NCI-H2227 treated with DMSO at 0.1 percent for 48 hours (cell line): ENCODE measurements at regions not wholly inside any gene's neighbourhood (a gene's known extent, or its start where the extent isn't known, plus 50 kb on each side); places are given as distances from the start of the nearest gene placed in this dataset.

Experiments
- DNase-seq: peaks from one replicate; lab custom pipeline; 2025; lab: John Stamatoyannopoulos, UW

DNA sequence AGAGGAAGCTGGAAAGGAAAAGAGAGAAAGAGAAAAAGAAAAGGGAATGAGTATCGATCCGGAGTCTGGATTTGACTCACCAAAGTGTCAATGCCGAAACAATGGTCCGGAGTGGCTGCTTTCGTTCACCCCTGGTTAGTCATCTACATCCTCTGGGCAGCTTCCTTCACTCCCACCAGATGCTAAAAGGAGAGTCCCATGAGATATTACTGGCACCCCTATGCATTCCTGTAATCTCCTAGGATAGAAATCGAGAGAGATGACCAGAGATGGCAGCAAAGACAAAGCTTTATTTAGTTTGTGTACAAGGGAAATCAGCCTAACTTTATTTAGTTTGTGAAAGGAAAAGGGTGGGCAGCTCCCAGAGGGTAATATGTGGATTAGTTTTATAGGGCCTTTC lies 622.2 kb downstream of the ZPLD1 start:
- DNase-seq: no peak

- DNase-seq: no peak
Observed at GRCh38 chr3:103057487-103057886, 622.7 kb downstream of the ZPLD1 start.

DNA sequence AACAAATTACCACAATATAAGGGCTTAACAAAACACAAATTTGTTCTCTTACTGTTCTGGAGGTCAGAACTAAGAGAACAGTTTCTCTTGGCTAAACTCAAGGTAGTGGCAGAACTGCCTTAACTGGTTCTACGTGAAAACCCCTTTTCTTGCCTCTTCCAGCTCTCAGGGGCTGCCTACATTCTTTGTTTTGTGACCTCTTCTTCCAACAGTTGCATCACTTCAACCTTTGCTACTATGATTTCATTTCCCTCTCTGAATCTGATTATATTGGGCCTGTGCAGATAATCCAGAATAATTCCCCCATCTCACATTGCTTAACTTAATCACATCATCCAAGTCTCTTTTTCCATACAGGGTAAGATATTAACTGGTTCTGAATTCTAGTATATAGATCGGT lies 624.6 kb downstream of the ZPLD1 start:
- DNase-seq: no peak

DNA sequence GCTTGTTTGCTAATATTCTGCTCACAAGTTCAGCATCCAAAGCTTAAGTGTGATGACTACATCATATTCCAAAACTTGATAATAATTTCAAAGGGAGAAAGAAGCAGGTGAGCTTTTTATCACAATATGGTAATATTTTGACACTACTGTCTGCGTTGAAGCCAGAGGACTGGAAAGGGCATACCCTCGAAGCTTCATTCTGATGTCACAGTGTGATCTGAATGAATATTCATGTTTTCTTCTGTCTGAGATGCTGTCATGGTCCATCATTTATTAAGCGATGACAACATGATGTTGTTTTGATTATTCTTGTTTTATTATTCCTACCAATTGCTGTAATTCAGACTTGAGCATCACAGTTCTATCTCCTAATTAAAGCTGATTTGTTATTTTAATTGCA lies 625.4 kb downstream of the ZPLD1 start:
- DNase-seq: no peak

DNA sequence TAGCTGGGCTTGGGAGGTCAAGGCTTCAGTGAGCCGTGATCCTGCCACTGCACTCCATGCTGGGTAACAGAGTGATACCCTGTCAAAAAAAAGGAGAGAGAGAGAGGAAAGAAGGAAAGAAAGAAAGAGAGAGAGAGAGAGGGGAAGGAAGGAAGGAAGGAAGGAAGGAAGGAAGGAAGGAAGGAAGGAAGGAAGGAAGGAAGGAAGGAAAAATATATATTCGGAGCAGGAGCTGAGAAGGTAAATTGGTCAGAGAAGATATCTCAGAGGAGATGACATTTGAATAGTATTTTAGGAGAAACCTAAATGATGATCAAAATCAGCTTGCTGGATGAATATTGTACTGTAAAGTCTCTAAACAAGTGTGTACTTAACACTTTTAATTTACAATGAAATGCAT lies 633.1 kb downstream of the ZPLD1 start:
- DNase-seq: no peak

- DNase-seq: no peak
Observed at GRCh38 chr3:103075282-103075681, 640.5 kb downstream of the ZPLD1 start.

DNA sequence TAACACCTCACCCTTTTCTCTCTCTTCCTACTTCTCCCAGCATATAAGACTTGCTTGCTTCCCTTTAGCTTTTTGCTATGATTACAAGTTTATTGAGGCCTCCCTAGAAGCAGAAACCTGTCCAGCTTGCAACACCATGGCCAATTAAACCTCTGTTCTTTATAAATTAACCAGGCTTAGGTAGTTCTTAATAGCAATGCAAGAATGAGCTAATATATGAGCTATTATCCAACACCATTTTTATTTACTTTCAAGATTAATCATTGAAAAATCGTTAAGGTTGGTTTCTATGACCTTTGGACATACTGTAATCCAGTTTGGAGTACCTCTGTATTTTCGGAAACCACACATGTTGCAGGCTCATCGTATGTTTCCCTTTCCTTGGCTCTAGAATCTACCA lies 643.1 kb downstream of the ZPLD1 start:
- no peak for DNase-seq

- DNase-seq: no peak
Observed at GRCh38 chr3:103082501-103082900, 647.7 kb downstream of the ZPLD1 start.

GRCh38 chr3:103083848-103084631 lies 649.2 kb downstream of the ZPLD1 start:
- no peak for DNase-seq

DNA sequence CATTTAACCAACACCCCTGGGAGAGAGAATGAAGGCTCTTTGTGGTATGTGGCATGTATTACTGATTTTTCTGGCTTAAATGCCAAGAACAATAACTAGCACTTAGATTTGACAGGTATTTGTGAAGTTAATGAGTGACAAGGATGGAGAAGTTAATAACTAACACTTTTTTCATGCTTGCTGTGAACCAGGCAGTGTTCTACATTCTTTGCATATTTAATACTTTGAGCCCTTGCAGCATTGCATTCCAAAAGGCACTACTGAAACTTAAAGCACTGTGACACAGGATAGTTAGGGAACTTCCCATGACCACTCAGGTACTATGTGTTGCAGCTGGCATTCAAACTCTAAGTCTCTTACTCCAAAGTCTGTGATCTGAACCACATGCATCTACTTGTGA lies 650.6 kb downstream of the ZPLD1 start:
- DNase-seq: no peak

DNA sequence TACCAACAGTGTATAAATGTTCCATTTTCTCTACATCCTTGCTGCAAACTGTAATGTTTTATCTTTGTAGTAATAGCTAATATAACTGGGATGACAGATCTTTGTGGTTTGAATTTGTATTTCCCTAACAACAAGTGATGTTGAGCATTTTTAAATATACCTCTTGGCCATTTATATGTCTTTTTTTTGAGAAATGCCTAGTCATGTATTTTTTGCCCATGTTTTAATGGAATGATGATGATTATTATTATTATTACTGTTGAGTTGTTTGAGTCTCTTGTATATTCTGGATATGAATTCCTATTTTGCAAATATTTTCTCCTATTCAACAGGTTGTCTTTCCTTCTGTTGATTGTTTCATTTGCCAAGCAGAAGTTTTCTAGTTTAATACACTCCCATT lies 654.9 kb downstream of the ZPLD1 start:
- DNase-seq: no peak

DNA sequence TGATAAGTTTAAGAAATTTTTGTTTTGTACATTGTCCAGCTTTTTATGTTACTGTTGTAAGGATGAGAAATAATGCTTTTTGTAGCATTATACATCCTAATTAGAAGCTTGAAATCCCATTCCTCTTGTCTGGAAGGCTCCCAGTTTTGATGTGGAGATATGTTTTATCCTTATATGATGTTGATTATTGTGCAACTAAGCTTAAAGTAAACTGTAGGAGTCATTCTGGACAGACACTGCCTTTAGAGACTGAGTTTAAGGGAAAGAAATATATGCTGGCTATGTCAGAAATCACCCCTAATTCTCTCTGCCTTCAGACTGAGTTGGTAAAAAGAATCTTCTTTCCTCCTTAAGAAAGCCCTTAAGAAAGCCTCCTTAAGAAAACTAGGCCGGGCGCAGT lies 670.4 kb downstream of the ZPLD1 start:
- no peak for DNase-seq

- DNase-seq: no peak
Observed at GRCh38 chr3:103112273-103112672, 677.5 kb downstream of the ZPLD1 start.

DNA sequence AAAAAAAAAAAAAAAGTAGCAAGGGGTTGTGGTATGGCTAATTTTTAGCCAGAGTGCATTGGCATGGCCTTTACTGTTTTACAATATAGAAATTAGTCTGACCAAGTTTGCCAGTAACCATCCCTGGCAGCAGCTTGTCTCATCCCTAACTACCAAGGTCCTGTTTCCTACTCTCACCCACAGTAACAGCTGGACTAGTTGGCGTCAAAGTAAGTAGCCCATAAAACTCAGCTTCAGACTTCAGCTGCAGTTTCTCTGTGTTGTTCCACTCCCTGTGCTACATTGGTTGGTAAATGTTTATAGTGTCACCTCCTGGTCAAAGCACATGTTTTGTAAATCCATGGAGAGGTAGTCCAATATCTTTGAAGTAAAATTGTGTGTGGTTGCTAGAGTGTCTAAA lies 691.3 kb downstream of the ZPLD1 start:
- no peak for DNase-seq

- no peak for DNase-seq
Observed at GRCh38 chr3:103127098-103127630, 692.3 kb downstream of the ZPLD1 start.

- DNase-seq: no peak
Observed at GRCh38 chr3:103127737-103128136, 692.9 kb downstream of the ZPLD1 start.

DNA sequence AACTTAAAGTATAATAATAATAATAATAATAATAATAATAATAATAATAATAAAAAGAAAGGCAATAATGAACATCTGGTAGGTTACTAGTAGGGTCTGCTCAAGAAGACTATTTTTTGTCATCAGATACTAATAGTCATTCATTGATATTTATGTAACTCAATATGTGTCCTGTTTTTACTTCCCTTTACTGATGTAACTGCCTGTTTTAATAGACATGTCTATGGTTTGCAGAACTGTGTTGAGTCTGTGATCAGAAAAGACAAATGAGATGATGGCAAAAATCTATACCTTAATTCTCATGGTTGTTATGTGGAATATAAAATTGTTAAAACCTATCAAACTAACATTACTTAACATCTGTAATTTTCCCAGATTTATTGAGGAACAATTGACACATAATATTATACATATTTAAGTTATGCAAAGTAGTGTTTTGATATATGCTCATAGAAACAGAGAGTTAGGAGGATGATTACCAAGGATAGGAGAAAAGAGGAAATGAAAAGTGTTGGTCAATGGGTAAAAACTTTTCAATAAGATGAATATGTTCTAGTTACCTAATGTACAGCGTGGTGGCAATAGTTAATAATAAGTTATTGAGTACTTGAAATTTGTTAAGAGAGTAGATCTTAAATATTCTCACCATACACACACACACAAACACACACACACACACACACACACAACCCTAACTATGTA lies 699.4 kb downstream of the ZPLD1 start:
- DNase-seq: no peak

GRCh38 chr3:103136621-103137020 lies 701.8 kb downstream of the ZPLD1 start:
- no peak for DNase-seq

DNA sequence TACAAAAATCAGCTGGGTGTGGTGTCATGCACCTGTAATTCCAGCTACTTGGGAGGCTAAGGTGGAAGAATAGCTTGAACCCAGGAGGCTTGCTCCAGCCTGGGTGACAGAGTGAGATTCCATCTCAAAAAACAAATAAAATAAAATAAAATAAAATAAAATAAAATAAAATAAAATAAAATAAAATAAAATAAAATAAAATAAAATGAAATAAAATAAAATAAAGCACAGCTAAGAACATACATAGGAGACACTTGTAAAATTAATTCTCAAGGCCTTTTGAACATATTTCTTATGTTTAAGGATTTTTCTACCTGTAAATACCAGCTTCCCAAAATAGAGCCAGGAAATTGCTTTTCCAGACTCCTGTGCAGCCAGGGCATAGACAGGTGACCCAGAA lies 703.0 kb downstream of the ZPLD1 start:
- DNase-seq: no peak

DNA sequence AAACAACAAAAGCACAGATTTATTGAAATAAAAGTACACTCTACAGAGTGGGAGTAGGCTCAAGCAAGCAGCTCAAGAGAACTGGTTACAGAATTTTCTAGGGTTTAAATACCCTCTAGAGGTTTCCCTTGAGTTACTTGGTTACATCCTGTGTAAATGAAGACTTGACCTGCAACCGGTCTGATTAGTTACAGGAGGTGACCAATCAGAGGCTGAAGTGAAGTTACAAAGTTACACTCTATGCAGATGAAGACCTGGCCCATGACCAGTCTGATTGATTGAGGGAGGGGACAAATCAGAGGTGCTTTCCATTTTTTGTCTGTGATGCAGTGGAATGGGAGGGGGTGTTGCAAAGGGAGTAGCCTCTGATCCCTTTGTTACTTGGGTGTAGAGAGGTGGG lies 723.4 kb downstream of the ZPLD1 start:
- DNase-seq: no peak

DNA sequence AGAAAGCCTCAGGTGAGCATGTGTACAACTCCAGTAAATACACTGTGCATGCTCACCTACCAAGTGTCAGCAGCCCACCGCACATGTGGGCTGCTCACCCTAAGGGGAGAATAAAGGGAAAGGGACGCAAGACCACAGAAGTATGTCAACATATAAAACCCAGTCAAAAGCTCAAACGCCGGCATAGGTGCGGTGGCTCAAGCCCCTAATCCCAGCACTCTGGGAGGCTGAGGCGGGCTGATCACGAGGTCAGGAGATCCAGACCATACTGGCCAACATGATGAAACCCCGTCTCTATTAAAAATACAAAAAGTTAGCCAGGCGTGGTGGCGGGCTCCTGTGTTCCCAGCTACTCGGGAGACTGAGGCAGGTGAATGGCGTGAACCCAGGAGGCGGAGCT lies 732.1 kb downstream of the ZPLD1 start:
- no peak for DNase-seq

GRCh38 chr3:103167850-103168249 lies 733.0 kb downstream of the ZPLD1 start:
- no peak for DNase-seq

DNA sequence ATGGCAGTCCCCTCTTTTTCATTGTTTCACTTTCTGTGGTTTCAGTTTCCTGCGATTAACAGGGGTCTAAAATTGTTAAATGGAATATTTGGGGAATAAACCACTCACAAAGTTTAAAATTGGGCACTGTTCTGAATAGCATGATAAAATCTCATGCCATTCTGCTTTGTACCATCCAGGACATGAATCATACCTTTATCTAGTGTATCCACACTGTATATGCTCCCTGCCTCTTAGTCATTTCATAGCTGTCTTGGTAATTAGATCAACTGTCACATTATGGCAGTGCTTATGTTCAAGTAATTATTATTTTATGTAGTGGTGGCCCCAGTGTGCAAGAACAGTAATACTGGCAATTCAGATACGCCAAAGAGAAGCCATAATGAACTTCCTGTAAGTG lies 734.5 kb downstream of the ZPLD1 start:
- no peak for DNase-seq

DNA sequence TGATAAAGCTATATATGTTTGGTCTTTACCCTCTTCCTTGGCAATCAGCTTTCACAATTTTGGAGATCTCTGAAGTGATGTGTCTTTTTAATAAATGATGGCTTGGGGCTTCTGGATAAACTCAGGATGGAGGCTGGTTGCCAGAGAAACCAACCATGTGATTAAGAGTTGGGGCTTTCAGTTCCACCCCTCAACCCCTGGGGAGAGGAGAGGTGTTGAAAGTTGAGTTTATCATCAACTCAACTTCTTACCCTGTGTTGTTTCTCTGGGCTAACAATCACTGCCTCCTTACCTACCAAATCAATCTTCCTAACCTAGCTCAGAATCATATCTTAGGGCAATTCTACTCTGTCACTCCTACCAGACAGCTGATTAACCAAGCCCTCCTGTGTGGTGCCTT lies 735.8 kb downstream of the ZPLD1 start:
- DNase-seq: no peak
